GM23338 (cell line): ENCODE measurements at regions not wholly inside any gene's neighbourhood (a gene's known extent, or its start where the extent isn't known, plus 50 kb on each side); places are given as distances from the start of the nearest gene placed in this dataset.

Experiments used
- ATAC-seq: fragments of 200-7000 bp; cut with Tn5 transposase; 3 replicates; pipeline ENCODE4 v1.9.1; 2020
- DNase-seq: peaks from one replicate; pipeline ENCODE4 v3.0.0-alpha.2; 2015; ENCODE audit warnings: low spot score
- H2AFZ ChIP-seq: fragments of 200-600 bp; sonication (generic); 2 replicates; pipeline ENCODE4 v1.8.0; 2016; ENCODE audit warnings: antibody characterized with exemption, mild to moderate bottlenecking, moderate library complexity
- H3F3A ChIP-seq: fragments of 200-600 bp; sonication (generic); replicated peaks from 2 replicates; pipeline ENCODE4 v1.8.0; 2017; ENCODE audit warnings: antibody characterized with exemption, mixed run types, low read depth
- H3K27ac ChIP-seq: fragments of 200-600 bp; sonication (generic); 2 replicates; pipeline ENCODE4 v1.6.1; 2016; ENCODE audit warnings: low read depth
- H3K27me3 ChIP-seq: fragments of 200-600 bp; sonication (generic); 2 replicates; pipeline ENCODE4 v1.8.0; 2016; ENCODE audit warnings: mild to moderate bottlenecking, mixed run types, moderate library complexity; ENCODE audit not compliant: insufficient read depth
- H3K36me3 ChIP-seq: fragments of 200-600 bp; sonication (generic); 2 replicates; pipeline ENCODE4 v1.8.0; 2016; ENCODE audit warnings: mild to moderate bottlenecking; ENCODE audit not compliant: insufficient read depth
- H3K4me1 ChIP-seq: fragments of 200-600 bp; sonication (generic); 2 replicates; pipeline ENCODE4 v1.8.0; 2016; ENCODE audit warnings: mild to moderate bottlenecking, moderate library complexity; ENCODE audit not compliant: insufficient read depth
- H3K4me2 ChIP-seq: fragments of 200-600 bp; sonication (generic); 2 replicates; pipeline ENCODE4 v1.7.1; 2017; ENCODE audit warnings: mixed run types
- H3K4me3 ChIP-seq: fragments of 200-600 bp; sonication (generic); 2 replicates; pipeline ENCODE4 v1.6.1; 2016; ENCODE audit warnings: mixed run types
- H3K79me2 ChIP-seq: fragments of 200-600 bp; sonication (generic); replicated peaks from 2 replicates; pipeline ENCODE4 v1.8.0; 2017; ENCODE audit warnings: mild to moderate bottlenecking; ENCODE audit not compliant: insufficient read depth
- H3K9me2 ChIP-seq: fragments of 200-600 bp; sonication (generic); 2 replicates; pipeline ENCODE4 v1.8.0; 2017; ENCODE audit not compliant: insufficient read depth
- H4K20me1 ChIP-seq: fragments of 200-600 bp; sonication (generic); replicated peaks from 2 replicates; pipeline ENCODE4 v1.8.0; 2017; ENCODE audit warnings: mild to moderate bottlenecking; ENCODE audit not compliant: insufficient read depth
- H3K27ac Mint-ChIP-seq: 2 replicates; pipeline ENCODE4 v1.8.0; 2020; ENCODE audit warnings: inconsistent platforms, mild to moderate bottlenecking, moderate library complexity, mixed read lengths
- H3K27me3 Mint-ChIP-seq: 3 replicates; pipeline ENCODE4 v1.8.0; 2022; ENCODE audit warnings: low read depth, mild to moderate bottlenecking, moderate library complexity, mixed read lengths, inconsistent platforms; ENCODE audit not compliant: insufficient read depth, poor library complexity
- H3K36me3 Mint-ChIP-seq: 3 replicates; pipeline ENCODE4 v1.8.0; 2021; ENCODE audit warnings: low read depth, mild to moderate bottlenecking, inconsistent platforms, moderate library complexity, mixed read lengths
- H3K4me1 Mint-ChIP-seq: 3 replicates; pipeline ENCODE4 v1.8.0; 2020; ENCODE audit warnings: mild to moderate bottlenecking, inconsistent platforms, mixed read lengths
- H3K4me3 Mint-ChIP-seq: 3 replicates; pipeline ENCODE4 v1.8.0; 2021; ENCODE audit warnings: moderate library complexity, mild to moderate bottlenecking, inconsistent platforms, mixed read lengths
- H3K9me3 Mint-ChIP-seq: 3 replicates; pipeline ENCODE4 v1.8.0; 2020; ENCODE audit warnings: moderate library complexity, mild to moderate bottlenecking, inconsistent platforms, mixed read lengths
- CREB1 ChIP-seq: fragments of 250-450 bp; sonication (Bioruptor Pico); IDR thresholded peaks from 2 replicates; pipeline ENCODE4 v1.5.0; 2020; ENCODE audit warnings: low read depth, mild to moderate bottlenecking, moderate library complexity
- EZH2 ChIP-seq: fragments of 200-600 bp; sonication (generic); IDR thresholded peaks from one replicate; pipeline ENCODE4 v1.8.0; 2017; ENCODE audit warnings: antibody characterized with exemption, mild to moderate bottlenecking, low read depth; ENCODE audit not compliant: unreplicated experiment
- REST ChIP-seq: IDR thresholded peaks from one replicate; pipeline ENCODE4 v1.6.1; 2018; ENCODE audit warnings: antibody characterized with exemption; ENCODE audit not compliant: unreplicated experiment
- STAT1 ChIP-seq: IDR thresholded peaks from one replicate; pipeline ENCODE4 v1.6.1; 2016; ENCODE audit warnings: antibody characterized with exemption; ENCODE audit not compliant: unreplicated experiment
- ZNF114 ChIP-seq: fragments of 250-450 bp; sonication (Bioruptor Pico); IDR thresholded peaks from 2 replicates; pipeline ENCODE4 v1.5.0; 2020; ENCODE audit warnings: mild to moderate bottlenecking, moderate library complexity
- TF ChIP-seq, protein P1 (sequence below): IDR thresholded peaks from 2 replicates; pipeline ENCODE4 v1.6.1; 2016; ENCODE audit warnings: antibody characterized with exemption
- TF ChIP-seq, protein P2 (sequence below), 2 experiments: fragments of 200-600 bp in 1 of 2; sonication (generic) in 1 of 2; conservative IDR thresholded peaks; 2 replicates each; pipeline versions ENCODE4 v1.5.1 to v1.6.1; 2016 to 2017; ENCODE audit warnings: antibody characterized with exemption in 2 of 2, low read depth in 2 of 2, mild to moderate bottlenecking in 2 of 2, moderate library complexity in 1 of 2

- H3K27ac ChIP-seq, result no peak overlapping the region
- no peaks in the 10 kb centered on the region for H4K20me1 ChIP-seq
- no peak for DNase-seq
- H3K27me3 Mint-ChIP-seq, result no peaks in the 10 kb centered on the region
- no peaks in the 10 kb centered on the region for H3K4me1 ChIP-seq
- no peak overlapping the region for H3K4me3 ChIP-seq
- no peaks in the 10 kb centered on the region for H3F3A ChIP-seq
- H3K27me3 ChIP-seq, result no peaks in the 10 kb centered on the region
- H3K36me3 Mint-ChIP-seq, result no peaks in the 10 kb centered on the region
- ATAC-seq, result no peak
- H3K9me2 ChIP-seq, result no peaks in the 10 kb centered on the region; the same call in 1 of the 2 replicates
- no peaks in the 10 kb centered on the region for H3K79me2 ChIP-seq
- no peak overlapping the region for H3K27ac Mint-ChIP-seq
- TF ChIP-seq REST (no peak), EZH2 (no peak), ZNF114 (CRISPR knock-in tag) (no peak)
- TF ChIP-seq, protein P1, sequence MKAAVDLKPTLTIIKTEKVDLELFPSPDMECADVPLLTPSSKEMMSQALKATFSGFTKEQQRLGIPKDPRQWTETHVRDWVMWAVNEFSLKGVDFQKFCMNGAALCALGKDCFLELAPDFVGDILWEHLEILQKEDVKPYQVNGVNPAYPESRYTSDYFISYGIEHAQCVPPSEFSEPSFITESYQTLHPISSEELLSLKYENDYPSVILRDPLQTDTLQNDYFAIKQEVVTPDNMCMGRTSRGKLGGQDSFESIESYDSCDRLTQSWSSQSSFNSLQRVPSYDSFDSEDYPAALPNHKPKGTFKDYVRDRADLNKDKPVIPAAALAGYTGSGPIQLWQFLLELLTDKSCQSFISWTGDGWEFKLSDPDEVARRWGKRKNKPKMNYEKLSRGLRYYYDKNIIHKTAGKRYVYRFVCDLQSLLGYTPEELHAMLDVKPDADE, result no peak
- no peak overlapping the region for H3K4me2 ChIP-seq
- H3K4me1 Mint-ChIP-seq, result no peaks in the 10 kb centered on the region
- no peaks in the 10 kb centered on the region for H3K36me3 ChIP-seq
- no peaks in the 10 kb centered on the region for H3K9me3 Mint-ChIP-seq
- H2AFZ ChIP-seq, result no peak overlapping the region
- H3K4me3 Mint-ChIP-seq, result no peak overlapping the region
These were observed 543.2 kb upstream of the LRRTM4 start for GRCh38 chr2:78065366-78065765.

DNA sequence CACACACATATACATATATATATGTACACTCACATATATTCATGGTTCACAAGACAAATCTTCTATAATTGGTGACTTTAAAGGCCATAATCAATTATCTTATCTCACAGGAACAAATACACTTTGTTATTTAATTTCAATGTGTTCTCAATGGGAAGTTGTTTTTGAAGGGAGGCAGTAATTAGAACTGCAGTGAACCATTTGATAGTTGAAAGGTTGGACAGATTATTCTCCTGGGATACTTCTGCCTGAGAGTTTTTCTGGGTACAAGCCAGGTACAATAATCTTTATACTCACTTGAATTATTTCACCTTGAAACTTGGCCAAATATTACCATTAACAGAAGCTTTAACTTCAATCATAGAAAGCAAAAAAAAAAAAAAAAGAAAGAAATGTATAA lies 546.6 kb upstream of the LRRTM4 start:
- H3K4me3 Mint-ChIP-seq, result no peak overlapping the region
- no peaks in the 10 kb centered on the region for H3K27me3 Mint-ChIP-seq
- Histone ChIP-seq H3K4me1 (no peaks in the 10 kb centered on the region), H3K27me3 (no peaks in the 10 kb centered on the region), H3K9me2 (no peaks in the 10 kb centered on the region), H2AFZ (no peak overlapping the region), H3K79me2 (no peaks in the 10 kb centered on the region), H3K4me2 (no peak overlapping the region), H3F3A (no peaks in the 10 kb centered on the region), H4K20me1 (no peaks in the 10 kb centered on the region), H3K4me3 (no peak overlapping the region), H3K27ac (no peak overlapping the region), H3K36me3 (no peaks in the 10 kb centered on the region)
- H3K9me3 Mint-ChIP-seq, result no peaks in the 10 kb centered on the region
- H3K36me3 Mint-ChIP-seq, result no peaks in the 10 kb centered on the region
- H3K27ac Mint-ChIP-seq, result no peak overlapping the region
- DNase-seq (no peak), ATAC-seq (no peak)
- TF ChIP-seq, protein P2, sequence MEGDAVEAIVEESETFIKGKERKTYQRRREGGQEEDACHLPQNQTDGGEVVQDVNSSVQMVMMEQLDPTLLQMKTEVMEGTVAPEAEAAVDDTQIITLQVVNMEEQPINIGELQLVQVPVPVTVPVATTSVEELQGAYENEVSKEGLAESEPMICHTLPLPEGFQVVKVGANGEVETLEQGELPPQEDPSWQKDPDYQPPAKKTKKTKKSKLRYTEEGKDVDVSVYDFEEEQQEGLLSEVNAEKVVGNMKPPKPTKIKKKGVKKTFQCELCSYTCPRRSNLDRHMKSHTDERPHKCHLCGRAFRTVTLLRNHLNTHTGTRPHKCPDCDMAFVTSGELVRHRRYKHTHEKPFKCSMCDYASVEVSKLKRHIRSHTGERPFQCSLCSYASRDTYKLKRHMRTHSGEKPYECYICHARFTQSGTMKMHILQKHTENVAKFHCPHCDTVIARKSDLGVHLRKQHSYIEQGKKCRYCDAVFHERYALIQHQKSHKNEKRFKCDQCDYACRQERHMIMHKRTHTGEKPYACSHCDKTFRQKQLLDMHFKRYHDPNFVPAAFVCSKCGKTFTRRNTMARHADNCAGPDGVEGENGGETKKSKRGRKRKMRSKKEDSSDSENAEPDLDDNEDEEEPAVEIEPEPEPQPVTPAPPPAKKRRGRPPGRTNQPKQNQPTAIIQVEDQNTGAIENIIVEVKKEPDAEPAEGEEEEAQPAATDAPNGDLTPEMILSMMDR (conservative IDR thresholded peaks at IDR 0.05; ENCODE audit: low read depth in 2 of 2), result no peak
- TF ChIP-seq CREB1 (CRISPR knock-in tag), result no peak
- no peak for TF ChIP-seq STAT1
- no peaks in the 10 kb centered on the region for H3K4me1 Mint-ChIP-seq
